Retina (tissue), 1 donor: ENCODE measurements at regions not wholly inside any gene's neighbourhood (a gene's known extent, or its start where the extent isn't known, plus 50 kb on each side); places are given as distances from the start of the nearest gene placed in this dataset.
"Not testable (repeated sequence)": the region's sequence is repeated elsewhere in the genome, so short reads cannot be mapped to it uniquely, and the experiment has no call there.

ENCODE experiments used
- DNase-seq: peaks from one replicate; pipeline ENCODE4 v3.0.0-alpha.2; 2016

GRCh38 chr1:47491341-47491753 is 53.5 kb downstream of the FOXD2 start:
- peak; percentile 31 for DNase-seq

- DNase-seq, result no peak
These were observed 57.4 kb downstream of the FOXD2 start for GRCh38 chr1:47495176-47495713.

- no peak for DNase-seq
These were observed 60.7 kb downstream of the FOXD2 start for GRCh38 chr1:47498551-47498950.

- DNase-seq, result no peak
These were observed 63.2 kb downstream of the FOXD2 start for GRCh38 chr1:47501069-47501468.

- DNase-seq, result no peak
These were observed 65.0 kb downstream of the FOXD2 start for GRCh38 chr1:47502746-47503370.

GRCh38 chr1:47504840-47505239 is 67.0 kb downstream of the FOXD2 start:
- not testable (repeated sequence) for DNase-seq

GRCh38 chr1:47505267-47505666 is 67.4 kb downstream of the FOXD2 start:
- no peak for DNase-seq

- DNase-seq, result no peak
These were observed 68.2 kb downstream of the FOXD2 start for GRCh38 chr1:47506053-47506452.

- DNase-seq, result no peak
These were observed 69.3 kb downstream of the FOXD2 start for GRCh38 chr1:47507144-47507543.

GRCh38 chr1:47507881-47508701 is 70.2 kb downstream of the FOXD2 start:
- peak; percentile 74 for DNase-seq

GRCh38 chr1:47508702-47509431 is 71.0 kb downstream of the FOXD2 start:
- DNase-seq, result no peak

- no peak for DNase-seq
These were observed 72.5 kb downstream of the FOXD2 start for GRCh38 chr1:47510282-47510811.

GRCh38 chr1:47511825-47512224 is 74.0 kb downstream of the FOXD2 start:
- no peak for DNase-seq

- DNase-seq, result no peak
These were observed 75.5 kb downstream of the FOXD2 start for GRCh38 chr1:47513393-47513792.

GRCh38 chr1:47514229-47514628 is 76.4 kb downstream of the FOXD2 start:
- no peak for DNase-seq

- no peak for DNase-seq
These were observed 77.4 kb downstream of the FOXD2 start for GRCh38 chr1:47515164-47515789.

- DNase-seq, result no peak
These were observed 80.1 kb downstream of the FOXD2 start for GRCh38 chr1:47517946-47518345.

- DNase-seq, result no peak
These were observed 81.6 kb downstream of the FOXD2 start for GRCh38 chr1:47519491-47519890.

- DNase-seq, result no peak
These were observed 82.1 kb downstream of the FOXD2 start for GRCh38 chr1:47519971-47520370.

GRCh38 chr1:47521034-47521881 is 83.4 kb downstream of the FOXD2 start:
- no peak for DNase-seq

- no peak for DNase-seq
These were observed 85.3 kb downstream of the FOXD2 start for GRCh38 chr1:47522935-47523834.
